ENCODE measurements at regions not wholly inside any gene's neighbourhood (a gene's known extent, or its start where the extent isn't known, plus 50 kb on each side); places are given as distances from the start of the nearest gene placed in this dataset.

DNA sequence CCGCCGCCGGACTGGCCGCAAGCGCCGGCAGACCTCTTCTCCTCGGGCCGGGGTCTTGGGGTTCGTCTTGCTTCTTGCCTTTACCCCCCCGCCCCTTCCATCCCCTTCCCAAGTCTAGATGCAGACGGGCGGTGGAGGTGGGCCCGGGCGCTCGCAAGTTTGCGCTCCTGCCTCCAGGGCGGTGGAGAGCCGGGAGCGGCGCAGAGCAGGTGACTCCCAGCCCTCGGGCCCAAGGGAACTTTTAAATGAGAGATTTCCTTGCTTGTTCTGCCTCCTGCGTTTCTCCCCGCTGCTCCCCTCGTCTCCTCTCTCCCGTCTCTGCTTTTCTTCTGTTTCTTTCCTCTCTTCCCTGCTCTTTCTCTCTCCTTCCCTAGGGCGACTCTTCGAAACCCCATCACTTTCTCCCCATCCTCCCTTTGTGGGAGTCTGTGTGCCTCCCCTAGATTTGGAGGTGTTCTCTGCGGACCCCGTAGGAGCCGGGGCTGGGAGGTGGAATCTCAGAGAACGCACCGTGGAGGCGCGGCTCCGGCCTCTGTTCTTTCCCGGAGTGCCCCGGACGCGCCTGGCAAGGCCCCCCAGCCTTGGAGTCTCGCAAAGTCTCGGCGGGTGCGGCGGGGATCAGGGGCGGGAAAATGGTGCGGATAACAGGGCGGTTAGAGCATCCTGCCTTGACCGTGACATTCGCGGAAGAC, 114.7 kb upstream of the MYL2 start:
- no peak for DNase-seq

GRCh38 chr12:111034083-111034885, 113.9 kb upstream of the MYL2 start, which contains the start of gene CUX2:
TSS of gene CUX2 (plus strand) at chr12:111034165.
- DNase-seq = peak; percentile 15

DNA sequence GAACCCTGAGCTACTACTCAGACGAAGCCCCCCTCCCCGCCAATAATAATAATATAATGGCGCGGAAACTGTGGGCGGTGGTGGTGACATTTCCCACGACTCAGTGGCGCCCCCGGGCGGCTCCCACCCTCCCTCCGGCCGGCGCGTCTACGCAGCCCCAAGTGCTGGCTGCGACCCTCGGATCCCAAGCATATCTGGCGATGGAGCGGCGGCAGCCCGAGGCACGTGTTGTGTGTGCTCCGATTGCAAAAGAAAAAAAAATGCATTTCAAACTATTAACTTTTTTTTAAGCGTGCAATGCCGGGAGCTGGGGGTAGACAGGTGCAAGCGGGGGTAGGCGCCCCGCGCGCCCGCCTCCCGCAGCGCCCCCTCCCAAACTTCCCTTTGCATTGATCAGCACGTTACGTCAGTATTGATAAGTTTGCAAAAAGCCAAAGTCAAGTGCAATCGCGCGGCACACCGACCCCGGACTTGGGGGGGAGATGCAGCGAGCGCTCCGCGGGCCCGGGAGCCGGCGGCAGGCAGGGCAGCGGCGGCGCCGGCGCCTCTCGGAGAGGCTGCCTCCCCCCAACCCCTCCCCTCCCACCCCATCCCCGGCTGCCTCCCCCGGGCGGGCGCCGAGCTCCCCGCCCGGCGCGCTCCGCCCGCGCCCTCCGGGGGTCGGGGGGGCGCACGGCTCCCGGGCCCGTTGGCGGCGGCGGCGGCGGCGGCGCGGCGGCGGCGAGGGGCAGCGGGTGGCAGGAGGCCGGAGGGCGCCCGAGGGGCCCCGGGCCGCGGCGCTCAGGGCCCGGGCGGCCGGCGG, 113.1 kb upstream of the MYL2 start:
- DNase-seq = no peak

- no peak for DNase-seq
Measured at GRCh38 chr12:111032591-111032919, 112.2 kb upstream of the MYL2 start.

- DNase-seq = no peak
Measured at GRCh38 chr12:111031916-111032590, 111.7 kb upstream of the MYL2 start.

- DNase-seq = no peak
Measured at GRCh38 chr12:111030800-111031199, 110.4 kb upstream of the MYL2 start.

DNA sequence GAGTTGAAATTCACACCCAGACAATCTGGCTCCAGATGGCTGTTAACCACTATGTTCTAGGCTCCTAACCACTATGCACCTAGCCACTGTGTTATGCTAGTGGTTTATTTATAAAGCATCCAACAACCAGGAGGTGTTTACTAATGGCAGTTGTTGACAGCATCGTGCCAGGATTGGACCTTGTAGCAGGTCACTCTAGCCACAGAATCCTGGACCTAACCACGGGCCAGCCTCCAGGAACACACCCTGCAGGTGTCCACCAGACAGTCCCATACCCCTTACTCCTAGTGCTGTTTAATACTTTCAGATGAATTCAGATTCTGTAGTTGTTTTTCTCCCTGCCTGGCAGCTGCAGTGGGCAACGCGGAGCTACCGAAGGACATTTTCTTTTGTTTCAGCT, 109.4 kb upstream of the MYL2 start:
- no peak for DNase-seq

DNA sequence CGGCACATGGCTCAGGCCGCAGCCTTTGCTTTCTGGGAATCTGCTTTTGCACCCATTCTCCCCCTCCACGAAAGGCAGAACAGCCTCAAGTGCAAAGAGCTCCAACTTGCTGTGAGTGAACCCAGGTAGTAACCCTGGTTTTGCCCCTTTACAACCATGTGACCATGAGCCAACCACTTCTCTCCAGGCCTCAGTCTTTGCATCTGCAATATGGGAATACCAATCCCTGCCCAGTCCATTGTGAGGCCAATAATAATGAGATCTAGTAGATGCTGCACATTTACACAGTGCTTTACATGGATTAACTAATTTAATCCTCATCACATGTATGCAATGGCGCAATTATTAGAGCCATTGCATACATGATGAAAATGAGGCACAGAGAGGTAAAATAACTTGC, 108.9 kb upstream of the MYL2 start:
- DNase-seq = no peak

DNA sequence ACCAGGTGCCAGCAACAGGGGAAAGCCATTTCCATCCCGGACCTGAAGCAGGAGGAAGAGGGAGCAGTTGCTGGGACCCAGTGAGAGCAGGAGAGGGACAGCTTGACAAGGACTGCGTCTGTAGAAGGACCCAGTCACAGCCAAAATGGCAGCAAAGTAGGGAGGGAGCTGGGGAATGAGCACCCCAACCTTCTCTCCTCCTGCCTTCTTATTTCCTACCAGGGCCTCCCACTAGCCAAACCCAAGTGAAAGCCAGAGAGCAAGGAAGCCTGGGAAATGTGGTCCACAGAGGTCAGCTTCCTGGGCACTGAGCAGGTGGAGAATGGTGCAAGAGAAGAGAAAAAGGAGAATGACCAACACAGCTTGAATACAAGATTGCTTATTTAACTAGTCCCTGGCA, 108.5 kb upstream of the MYL2 start:
- no peak for DNase-seq

DNA sequence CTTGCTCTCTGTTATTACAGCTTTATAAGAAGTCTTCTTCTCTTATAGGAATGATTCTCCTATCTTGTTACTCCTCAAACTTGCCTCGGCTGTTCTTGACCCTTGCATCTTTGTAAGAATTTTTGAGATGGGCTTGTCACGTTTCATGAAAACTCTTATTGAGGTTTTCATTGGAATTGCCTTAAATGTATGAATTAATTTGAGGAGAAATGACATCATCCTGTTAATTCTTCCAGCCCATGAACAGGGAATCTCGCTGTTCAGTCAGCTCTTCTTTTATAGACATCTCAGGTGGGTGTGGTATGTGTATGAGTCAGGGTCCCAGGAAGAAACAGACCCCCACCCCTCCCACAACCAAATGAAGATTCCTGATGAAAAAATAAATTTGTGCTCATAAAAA, 107.1 kb upstream of the MYL2 start:
- DNase-seq = no peak

DNA sequence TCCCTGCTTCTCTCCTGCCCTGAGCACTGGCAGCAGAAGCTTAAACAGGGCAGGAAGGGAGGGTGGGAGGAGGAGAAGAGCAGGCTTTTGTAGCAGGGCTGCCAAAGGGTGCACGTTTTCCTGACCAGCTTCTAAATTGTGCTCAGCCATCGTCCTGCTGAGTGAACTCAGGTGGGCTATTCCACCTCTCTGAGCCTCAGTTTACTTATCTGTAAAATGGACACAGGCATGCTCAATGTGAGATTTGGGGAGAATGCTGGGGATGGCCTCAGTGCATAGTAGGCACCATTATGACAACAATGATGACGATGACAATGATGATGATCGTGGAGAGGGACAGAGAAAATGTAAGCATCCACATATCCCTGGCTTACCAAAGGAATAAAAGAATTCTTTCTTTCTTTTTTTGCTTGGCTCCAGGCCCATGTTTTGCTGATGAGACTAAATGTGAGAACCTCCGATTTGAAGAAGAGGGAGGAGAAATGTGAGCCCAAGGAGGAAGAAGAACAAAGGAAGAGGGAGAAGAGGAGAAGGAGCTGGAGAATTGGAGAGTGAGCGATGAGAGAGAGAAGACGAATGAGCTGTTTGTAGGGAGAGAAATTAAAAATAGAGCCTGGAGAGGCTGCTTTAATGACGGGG, 105.5 kb upstream of the MYL2 start:
- no peak for DNase-seq

DNA sequence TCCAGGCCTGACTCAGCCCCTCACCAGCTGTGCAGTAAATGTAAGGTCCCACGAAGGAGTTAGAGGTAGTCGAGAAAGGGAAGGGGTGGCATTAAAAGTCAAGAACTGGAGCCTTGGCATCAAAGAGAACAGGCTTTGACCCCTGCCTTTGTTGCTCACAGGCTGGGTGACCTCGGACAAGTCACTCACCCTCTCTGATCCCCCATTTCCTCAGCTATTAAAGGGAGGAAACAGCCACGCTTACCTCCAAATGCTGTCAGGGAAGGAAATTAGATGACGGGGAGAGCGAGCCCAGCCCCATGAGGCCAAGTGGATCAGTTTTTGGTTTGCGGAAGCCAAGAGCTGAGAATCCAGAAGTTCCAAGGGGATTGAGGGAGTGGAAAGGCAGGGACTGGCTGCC, 104.9 kb upstream of the MYL2 start:
- no peak for DNase-seq

DNA sequence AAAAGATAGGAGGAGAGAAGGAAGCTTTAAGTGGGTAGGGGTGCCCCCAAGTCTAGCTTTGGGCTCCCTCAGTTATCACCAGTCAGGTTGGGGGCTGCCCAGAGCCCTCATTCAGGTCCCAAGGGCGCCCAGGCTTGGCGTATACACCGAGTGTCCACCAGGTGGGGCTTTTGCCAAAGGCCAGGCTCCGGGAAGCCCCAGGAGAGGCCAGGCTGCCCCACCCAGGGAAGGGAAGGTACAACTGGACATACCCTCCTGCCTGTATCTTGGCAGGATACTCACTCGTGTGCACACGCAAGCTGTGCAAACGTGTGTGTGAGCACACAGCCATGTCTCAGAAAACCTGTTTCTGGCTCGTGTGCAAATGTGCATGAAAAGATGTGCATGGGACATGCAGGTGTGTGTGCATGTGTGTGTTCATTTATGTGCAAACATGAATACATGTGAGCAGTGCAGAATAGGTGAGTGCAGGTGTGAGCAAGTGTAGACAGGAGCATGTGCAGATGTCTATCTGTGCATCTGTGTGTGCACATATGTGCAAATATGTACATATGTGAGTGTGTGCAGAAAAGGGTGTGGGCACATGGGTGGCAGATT, 103.9 kb upstream of the MYL2 start:
- DNase-seq = peak; percentile 41

DNA sequence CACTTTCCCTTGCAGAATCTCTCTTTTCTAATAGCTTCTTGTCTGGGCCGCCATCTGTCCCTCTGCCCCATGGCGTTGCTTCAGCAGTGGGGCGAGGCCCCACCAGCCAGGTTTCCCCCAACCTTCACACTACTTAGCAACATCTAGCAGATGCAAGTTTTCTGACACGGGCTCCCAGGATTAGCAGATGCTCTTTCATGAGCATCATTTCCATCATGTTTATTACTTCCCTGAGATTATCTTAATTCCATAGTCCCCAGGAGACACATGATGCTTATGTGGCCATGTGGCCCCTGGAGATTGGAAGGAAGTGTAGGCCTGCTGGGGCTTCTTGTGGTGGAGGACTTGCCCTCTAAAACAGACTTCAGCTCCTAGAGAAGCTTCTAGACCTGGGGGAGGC, 102.0 kb upstream of the MYL2 start:
- DNase-seq = no peak

GRCh38 chr12:111014547-111014946, 94.2 kb upstream of the MYL2 start:
- no peak for DNase-seq

- no peak for DNase-seq
Measured at GRCh38 chr12:111012918-111013317, 92.5 kb upstream of the MYL2 start.

DNA sequence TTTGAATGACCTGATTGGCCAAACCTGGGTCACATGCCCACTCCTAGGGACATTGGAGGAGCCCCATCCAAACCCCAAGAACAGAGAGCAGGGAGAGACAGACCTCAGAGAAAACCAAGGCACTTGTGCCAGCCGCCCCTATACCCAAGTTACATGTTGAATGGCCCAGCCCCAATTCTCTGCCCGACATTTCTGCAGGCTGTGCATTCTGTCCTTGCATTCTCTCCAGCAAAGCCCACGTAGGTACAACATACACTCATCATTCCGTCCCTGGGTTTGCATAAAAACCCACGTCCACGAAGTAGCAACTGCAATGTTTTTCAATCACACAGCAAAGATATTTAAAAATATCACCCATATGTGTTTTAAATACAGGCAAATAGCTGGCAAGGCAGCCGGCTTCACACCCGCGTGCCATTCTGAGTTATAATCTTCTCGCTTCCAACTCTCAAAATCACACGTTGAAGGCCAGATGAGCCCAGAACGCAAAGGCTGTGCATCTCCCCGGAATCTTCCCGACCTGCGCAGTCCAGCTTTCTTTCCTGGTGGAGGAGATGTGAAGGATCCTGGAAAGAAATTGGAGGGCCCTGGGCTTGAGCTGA, 91.7 kb upstream of the MYL2 start:
- no peak for DNase-seq

DNA sequence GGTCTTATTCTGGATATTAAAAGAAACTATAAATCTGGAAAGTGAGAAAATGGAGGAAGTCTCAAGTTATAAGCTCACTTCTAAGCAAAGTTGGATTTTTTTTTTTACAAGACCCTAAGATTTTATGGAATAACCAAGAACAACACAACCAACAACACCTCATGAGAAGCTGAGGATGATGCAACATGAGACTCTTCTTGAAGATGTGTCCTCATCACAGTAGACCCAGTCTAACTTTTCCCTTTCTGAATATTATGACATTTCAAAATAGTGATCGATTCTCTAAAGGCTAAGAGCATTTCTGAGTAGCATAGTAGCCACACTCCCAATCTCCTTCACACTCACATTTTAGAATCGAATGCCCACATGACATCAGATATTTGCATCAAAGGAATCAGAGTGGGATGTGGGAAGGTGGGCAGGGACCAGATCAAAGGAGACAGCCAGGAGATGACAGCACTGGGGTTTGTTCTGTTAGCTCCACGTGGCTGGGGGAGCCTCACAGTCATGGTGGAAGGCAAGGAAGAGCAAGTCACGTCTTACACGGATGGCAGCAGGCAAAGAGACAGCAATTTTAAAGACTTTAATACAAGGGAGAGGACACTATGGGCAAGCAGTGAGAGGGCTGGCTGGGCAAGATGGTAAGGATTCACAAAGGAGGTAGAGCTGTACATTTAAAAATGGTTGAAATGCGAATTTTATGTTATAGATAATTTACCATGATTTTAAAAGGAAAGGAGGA, 90.7 kb upstream of the MYL2 start:
- DNase-seq = no peak

DNA sequence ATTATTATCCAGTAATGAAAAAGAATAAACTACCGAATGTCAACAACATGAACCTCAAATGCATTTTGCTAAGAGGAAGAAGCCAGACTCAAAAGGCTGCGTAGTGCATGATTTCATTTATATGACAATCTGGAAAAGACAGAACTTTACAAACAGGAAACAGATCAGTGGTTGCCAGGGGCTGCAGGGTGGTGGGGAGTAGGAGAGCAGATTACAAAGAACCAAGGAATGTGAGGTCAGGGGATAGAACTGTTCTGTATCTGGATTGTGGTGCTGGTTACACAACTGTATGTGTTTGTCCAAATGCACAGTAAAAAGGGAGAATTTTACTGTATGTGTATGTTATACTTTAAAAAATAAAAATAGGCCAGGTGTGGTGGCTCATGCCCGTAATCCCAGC, 89.7 kb upstream of the MYL2 start:
- no peak for DNase-seq

DNA sequence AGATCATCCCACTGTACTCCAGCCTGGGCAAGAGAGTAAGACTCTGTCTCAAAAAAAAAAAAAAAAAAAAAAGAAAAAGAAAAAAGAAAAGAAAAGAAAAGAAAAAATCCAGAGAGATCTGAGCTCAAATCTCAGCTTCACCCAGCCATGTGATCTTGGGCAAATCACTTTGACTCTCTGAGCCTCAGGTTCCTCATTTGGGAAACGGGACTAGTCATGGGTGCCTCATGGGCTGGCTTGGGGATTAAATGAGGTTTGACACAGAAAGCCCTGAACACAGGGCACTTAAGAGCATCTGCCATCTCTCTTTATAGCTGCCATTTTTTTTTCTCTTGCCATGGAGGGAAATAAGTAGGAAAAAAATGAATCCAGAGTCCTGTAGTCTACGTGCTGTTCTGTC, 86.2 kb upstream of the MYL2 start:
- no peak for DNase-seq

DNA sequence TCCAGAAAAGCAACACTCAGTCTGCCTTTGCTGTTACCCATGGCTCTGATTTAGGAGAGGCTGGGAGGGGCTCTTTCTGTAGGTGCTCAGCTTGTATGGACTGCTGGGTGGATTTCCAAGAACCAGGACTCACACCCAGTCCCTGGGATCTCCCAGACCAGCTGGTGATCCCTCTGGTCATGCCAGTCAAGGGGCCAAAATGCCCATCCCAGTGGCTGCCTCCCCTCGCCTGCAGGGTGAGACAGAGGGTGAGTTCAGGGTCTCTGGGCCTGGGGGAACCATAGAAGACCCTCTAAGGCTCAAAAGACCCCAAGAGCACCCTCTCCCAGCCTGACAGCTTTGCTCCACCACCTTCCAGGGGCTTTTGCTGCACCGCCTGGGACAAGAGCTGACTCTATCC, 78.6 kb upstream of the MYL2 start:
- DNase-seq = no peak
